BE2C (cell line): ENCODE measurements at regions not wholly inside any gene's neighbourhood (a gene's known extent, or its start where the extent isn't known, plus 50 kb on each side); places are given as distances from the start of the nearest gene placed in this dataset.

Experiments used
- DNase-seq: peaks from one replicate; pipeline ENCODE4 v3.0.0-alpha.2; 2020
- H3K27me3 ChIP-seq: fragments of 250-450 bp; sonication (Bioruptor Pico); 2 replicates; pipeline ENCODE4 v1.5.1; 2020; ENCODE audit warnings: mild to moderate bottlenecking
- H3K36me3 ChIP-seq: fragments of 250-450 bp; sonication (Bioruptor Pico); 2 replicates; pipeline ENCODE4 v1.5.1; 2020; ENCODE audit warnings: mild to moderate bottlenecking
- H3K4me1 ChIP-seq: fragments of 250-450 bp; sonication (Bioruptor Pico); 2 replicates; pipeline ENCODE4 v1.5.1; 2020
- H3K4me3 ChIP-seq: 2 replicates; pipeline ENCODE4 v1.5.1; 2011; ENCODE audit warnings: low read depth, low read length
- H3K9me3 ChIP-seq: fragments of 250-450 bp; sonication (Bioruptor Pico); 2 replicates; pipeline ENCODE4 v1.5.1; 2020
- TF ChIP-seq, protein P1 (sequence below): IDR thresholded peaks from 2 replicates; pipeline ENCODE4 v1.5.1; 2012; ENCODE audit warnings: mild to moderate bottlenecking, low read depth, low read length

DNA sequence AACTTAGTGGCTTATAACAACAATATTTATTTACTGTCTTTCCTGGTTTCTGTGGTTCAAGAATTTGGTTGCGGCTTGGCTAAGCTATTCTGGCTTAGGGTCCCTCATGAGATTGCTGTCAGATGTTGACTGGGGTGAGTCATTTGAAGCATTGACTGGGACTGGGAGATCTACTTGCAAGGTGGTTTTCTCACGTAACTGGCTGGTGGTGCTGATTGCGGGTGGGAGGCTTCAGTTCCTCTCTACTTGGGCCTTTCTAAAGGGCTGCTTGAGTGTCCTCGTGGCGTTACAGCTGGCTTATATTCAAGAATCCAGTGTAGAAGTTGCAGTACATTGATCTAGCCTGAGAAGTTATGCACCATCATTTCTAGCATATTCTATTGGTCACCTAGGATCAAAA, 218.5 kb upstream of the ELAVL2 start:
- no peak for DNase-seq
- H3K27me3 ChIP-seq: no peaks in the 10 kb centered on the region
- no peaks in the 10 kb centered on the region for H3K36me3 ChIP-seq
- no peaks in the 10 kb centered on the region for H3K4me1 ChIP-seq
- no peaks in the 10 kb centered on the region for H3K9me3 ChIP-seq
- no peak overlapping the region for H3K4me3 ChIP-seq
- TF ChIP-seq, protein P1, sequence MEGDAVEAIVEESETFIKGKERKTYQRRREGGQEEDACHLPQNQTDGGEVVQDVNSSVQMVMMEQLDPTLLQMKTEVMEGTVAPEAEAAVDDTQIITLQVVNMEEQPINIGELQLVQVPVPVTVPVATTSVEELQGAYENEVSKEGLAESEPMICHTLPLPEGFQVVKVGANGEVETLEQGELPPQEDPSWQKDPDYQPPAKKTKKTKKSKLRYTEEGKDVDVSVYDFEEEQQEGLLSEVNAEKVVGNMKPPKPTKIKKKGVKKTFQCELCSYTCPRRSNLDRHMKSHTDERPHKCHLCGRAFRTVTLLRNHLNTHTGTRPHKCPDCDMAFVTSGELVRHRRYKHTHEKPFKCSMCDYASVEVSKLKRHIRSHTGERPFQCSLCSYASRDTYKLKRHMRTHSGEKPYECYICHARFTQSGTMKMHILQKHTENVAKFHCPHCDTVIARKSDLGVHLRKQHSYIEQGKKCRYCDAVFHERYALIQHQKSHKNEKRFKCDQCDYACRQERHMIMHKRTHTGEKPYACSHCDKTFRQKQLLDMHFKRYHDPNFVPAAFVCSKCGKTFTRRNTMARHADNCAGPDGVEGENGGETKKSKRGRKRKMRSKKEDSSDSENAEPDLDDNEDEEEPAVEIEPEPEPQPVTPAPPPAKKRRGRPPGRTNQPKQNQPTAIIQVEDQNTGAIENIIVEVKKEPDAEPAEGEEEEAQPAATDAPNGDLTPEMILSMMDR: no peak

DNA sequence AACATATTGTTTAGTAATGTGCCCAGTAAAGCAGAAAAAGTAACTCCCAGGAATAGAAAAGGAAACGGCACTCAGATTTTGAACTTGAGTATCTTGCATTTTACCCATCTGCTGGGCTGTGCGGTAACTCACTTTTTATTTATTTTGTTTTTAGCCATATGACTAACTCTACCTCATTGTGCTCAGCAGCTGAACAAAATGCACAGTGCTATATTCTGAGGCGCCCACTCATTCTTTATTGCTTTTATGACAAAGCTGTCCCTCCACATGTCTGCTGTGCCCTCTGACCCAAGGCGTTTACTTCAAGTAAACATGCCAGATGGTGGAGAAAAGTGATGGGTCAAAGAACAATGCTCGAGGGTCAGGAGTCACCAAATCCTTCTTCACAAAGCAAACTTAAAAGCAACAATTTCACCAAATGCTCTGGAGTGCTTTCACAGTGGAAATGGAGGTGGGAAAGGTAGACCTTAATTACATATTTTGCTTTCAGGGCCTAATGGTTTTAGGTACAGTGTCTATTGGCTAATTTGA, 215.2 kb upstream of the ELAVL2 start:
- TF ChIP-seq, protein P1: no peak
- Histone ChIP-seq H3K9me3 (no peaks in the 10 kb centered on the region), H3K4me1 (no peaks in the 10 kb centered on the region), H3K27me3 (no peaks in the 10 kb centered on the region), H3K36me3 (no peaks in the 10 kb centered on the region), H3K4me3 (no peak overlapping the region)
- no peak for DNase-seq

GRCh38 chr9:24036459-24036858, 210.4 kb upstream of the ELAVL2 start:
- H3K27me3 ChIP-seq: no peaks in the 10 kb centered on the region
- TF ChIP-seq, protein P1: no peak
- no peak for DNase-seq
- H3K4me3 ChIP-seq: no peak overlapping the region
- H3K4me1 ChIP-seq: no peaks in the 10 kb centered on the region
- H3K9me3 ChIP-seq: no peaks in the 10 kb centered on the region
- H3K36me3 ChIP-seq: no peaks in the 10 kb centered on the region

- no peaks in the 10 kb centered on the region for H3K9me3 ChIP-seq
- TF ChIP-seq, protein P1: no peak
These were observed 209.8 kb upstream of the ELAVL2 start for GRCh38 chr9:24035816-24036215.

DNA sequence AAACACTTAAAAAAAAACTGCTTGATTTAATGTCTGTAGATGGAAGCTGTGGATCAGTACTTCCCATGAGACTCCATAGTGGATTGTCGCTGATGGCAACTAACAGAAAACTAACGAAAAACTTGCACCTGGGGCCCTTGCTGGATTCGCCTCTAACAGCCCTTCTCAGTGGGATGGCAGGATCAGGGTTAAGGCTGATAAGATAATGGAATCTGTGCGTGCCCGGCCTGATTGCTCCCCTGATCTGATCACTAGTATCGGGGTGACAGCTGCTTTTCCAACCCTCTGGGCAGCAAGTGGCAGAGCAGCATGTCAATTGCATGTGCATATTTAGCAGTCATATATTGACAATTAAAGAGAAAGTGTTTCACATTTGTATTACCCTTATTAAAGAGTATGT, 185.8 kb upstream of the ELAVL2 start:
- no peaks in the 10 kb centered on the region for H3K27me3 ChIP-seq
- DNase-seq: no peak
- H3K9me3 ChIP-seq: no peaks in the 10 kb centered on the region
- no peak overlapping the region for H3K4me3 ChIP-seq
- TF ChIP-seq, protein P1: no peak
- H3K4me1 ChIP-seq: no peaks in the 10 kb centered on the region
- H3K36me3 ChIP-seq: no peaks in the 10 kb centered on the region

More at GRCh38 chr9:24035816-24036215, 209.8 kb upstream of the ELAVL2 start:
- DNase-seq: no peak
- Histone ChIP-seq H3K4me1 (no peaks in the 10 kb centered on the region), H3K27me3 (no peaks in the 10 kb centered on the region), H3K4me3 (no peak overlapping the region), H3K36me3 (no peaks in the 10 kb centered on the region)

DNA sequence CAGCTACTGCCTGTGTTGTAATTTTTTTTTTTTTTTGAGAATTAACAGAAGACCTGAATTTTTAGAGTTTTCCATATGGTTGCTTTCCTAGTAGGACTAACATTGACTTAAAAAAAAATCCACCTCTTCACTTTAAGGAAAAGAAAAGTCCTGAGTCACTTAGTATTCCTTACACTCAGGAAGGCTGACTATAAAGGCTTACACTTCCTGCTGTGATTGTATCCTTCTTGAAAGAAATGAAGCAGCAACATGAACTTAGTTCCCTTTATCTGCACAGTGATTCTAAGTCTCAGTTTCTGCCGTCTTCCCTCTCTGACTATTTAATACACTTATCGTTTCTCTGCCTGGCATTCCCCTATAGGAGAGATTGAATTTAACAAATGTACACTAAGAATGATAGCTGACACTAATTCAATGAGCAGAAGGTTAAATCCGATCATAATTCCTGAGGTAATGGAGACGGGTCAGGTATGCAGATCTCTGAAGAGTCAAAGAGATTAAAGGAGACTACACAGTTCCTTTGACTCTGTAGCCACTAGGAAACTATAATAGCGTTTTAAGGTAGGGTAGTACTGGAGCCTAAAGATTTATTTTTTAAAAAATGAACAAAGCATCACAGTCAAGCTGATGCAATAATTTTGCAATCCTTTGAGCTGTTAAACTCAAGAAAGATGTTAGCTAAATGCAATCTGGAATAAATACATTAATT, 185.1 kb upstream of the ELAVL2 start:
- no peaks in the 10 kb centered on the region for H3K27me3 ChIP-seq
- H3K4me3 ChIP-seq: no peak overlapping the region
- H3K4me1 ChIP-seq: no peaks in the 10 kb centered on the region
- TF ChIP-seq, protein P1: no peak
- no peaks in the 10 kb centered on the region for H3K9me3 ChIP-seq
- no peak for DNase-seq
- no peaks in the 10 kb centered on the region for H3K36me3 ChIP-seq
